HCT116 (cell line): ENCODE measurements at regions not wholly inside any gene's neighbourhood (a gene's known extent, or its start where the extent isn't known, plus 50 kb on each side); places are given as distances from the start of the nearest gene placed in this dataset.

Source experiments
- ATAC-seq: fragments of 200-7000 bp; cut with Tn5 transposase; 2 replicates; pipeline ENCODE4 v1.9.1; 2020; ENCODE audit warnings: mild to moderate bottlenecking, moderate library complexity
- BruUV-seq: library from RNA; stranded (reverse); fragments of 400-500 nt; replicated peaks from 2 replicates; lab custom pipeline; 2021; lab: Mats Ljungman, UMichigan
- CTCF ChIA-PET: fragments of 300-600 bp; sonication (Branson Sonifier 250); formaldehyde crosslinking; loops from one replicate; lab custom pipeline; 2021; ENCODE audit warnings: antibody characterized with exemption; lab: Charles Lee
- POLR2A ChIA-PET: fragments of 300-600, 350-600 bp; sonication (Branson Sonifier 250); formaldehyde crosslinking; loops from one replicate; lab custom pipeline; 2021; ENCODE audit warnings: antibody characterized with exemption; lab: Charles Lee
- RAD21 ChIA-PET, 2 experiments: fragments of 300-600 bp; sonication (Branson Sonifier 250); formaldehyde crosslinking; loops; one replicate each; lab custom pipeline; 2023; ENCODE audit warnings: low total read pairs in 2 of 2; ENCODE audit not compliant: uncharacterized antibody in 2 of 2, unreplicated experiment in 2 of 2, low non-redundant PET in 1 of 2; lab: Charles Lee
- DNase-seq: peaks from one replicate; pipeline ENCODE4 v3.0.0-alpha.2; 2010; ENCODE audit warnings: low read depth, low spot score
- H2AFZ ChIP-seq: fragments of 200-600 bp; shearing (Covaris generic), sonication (generic); 2 replicates; pipeline ENCODE4 v1.6.1; 2017; ENCODE audit warnings: low read depth, mixed run types, mixed read lengths, antibody characterized with exemption, low read length; ENCODE audit not compliant: poor library complexity, severe bottlenecking
- H3K27ac ChIP-seq: 2 replicates; pipeline ENCODE4 v1.5.1; 2012; ENCODE audit warnings: low read depth, low read length
- H3K27me3 ChIP-seq: fragments of 200-600 bp; sonication (generic); 2 replicates; pipeline ENCODE4 v1.6.1; 2016; ENCODE audit warnings: mixed run types, low read length, mixed read lengths; ENCODE audit not compliant: insufficient read depth
- H3K36me3 ChIP-seq, 2 experiments: fragments of 200-500 bp in 1 of 2; fragments of 200-600 bp in 1 of 2; sonication (Bioruptor generic) in 1 of 2; sonication (generic) in 1 of 2; 2 replicates each; pipeline versions ENCODE4 v1.5.1 to v1.6.1; 2014 to 2016; ENCODE audit warnings: low read length in 2 of 2, inconsistent platforms in 1 of 2, mixed read lengths in 1 of 2, mixed run types in 1 of 2; ENCODE audit not compliant: insufficient read depth in 2 of 2, control insufficient read depth in 1 of 2
- H3K4me1 ChIP-seq, 2 experiments: fragments of 200-600 bp in 1 of 2; sonication (generic) in 1 of 2; 2 replicates each; pipeline versions ENCODE4 v1.5.1 to v1.6.1; 2012 to 2017; ENCODE audit warnings: low read length in 2 of 2, inconsistent platforms in 1 of 2, mild to moderate bottlenecking in 1 of 2, mixed read lengths in 1 of 2, mixed run types in 1 of 2, moderate library complexity in 1 of 2; ENCODE audit not compliant: insufficient read depth in 2 of 2, control insufficient read depth in 1 of 2
- H3K4me2 ChIP-seq: fragments of 200-600 bp; sonication (generic); 2 replicates; pipeline ENCODE4 v1.6.1; 2017; ENCODE audit warnings: mixed run types, low read length, mixed read lengths
- H3K4me3 ChIP-seq, 2 experiments: fragments of 200-600 bp in 1 of 2; sonication (generic) in 1 of 2; replicated peaks in 1 of 2; 2 replicates each; pipeline ENCODE4 v1.5.1; 2011 to 2016; ENCODE audit warnings: low read length in 2 of 2, control low read depth in 1 of 2, low read depth in 1 of 2, mild to moderate bottlenecking in 1 of 2, mixed read lengths in 1 of 2, mixed run types in 1 of 2
- H3K79me2 ChIP-seq: fragments of 200-600 bp; sonication (generic); 2 replicates; pipeline ENCODE4 v1.6.1; 2017; ENCODE audit warnings: mild to moderate bottlenecking, mixed run types, low read length, moderate library complexity, mixed read lengths; ENCODE audit not compliant: insufficient read depth
- H3K9ac ChIP-seq: fragments of 200-600 bp; sonication (generic); 2 replicates; pipeline ENCODE4 v1.6.1; 2016; ENCODE audit warnings: low read length, mixed read lengths
- H3K9me2 ChIP-seq: fragments of 200-600 bp; sonication (generic), shearing (Covaris generic); 2 replicates; pipeline ENCODE4 v1.6.1; 2017; ENCODE audit warnings: mixed run types, mild to moderate bottlenecking, moderate library complexity; ENCODE audit not compliant: insufficient read depth
- H3K9me3 ChIP-seq, 2 experiments: fragments of 200-500 bp in 1 of 2; fragments of 200-600 bp in 1 of 2; sonication (Bioruptor generic) in 1 of 2; sonication (generic) in 1 of 2; 2 replicates each; pipeline ENCODE4 v1.6.1; 2014 to 2017; ENCODE audit warnings: low read length in 2 of 2, mixed read lengths in 2 of 2, inconsistent platforms in 1 of 2, low read depth in 1 of 2, mild to moderate bottlenecking in 1 of 2, mixed run types in 1 of 2, moderate library complexity in 1 of 2; ENCODE audit not compliant: control insufficient read depth in 1 of 2, insufficient read depth in 1 of 2
- H4K20me1 ChIP-seq: fragments of 200-600 bp; sonication (generic), shearing (Covaris generic); 2 replicates; pipeline ENCODE4 v1.6.1; 2017; ENCODE audit warnings: mixed run types, mild to moderate bottlenecking, moderate library complexity; ENCODE audit not compliant: insufficient read depth
- CBX3 ChIP-seq: IDR thresholded peaks from 2 replicates; pipeline ENCODE4 v1.6.1; 2012; ENCODE audit warnings: low read depth
- CEBPB ChIP-seq: IDR thresholded peaks from 2 replicates; pipeline ENCODE4 v1.6.1; 2012; ENCODE audit warnings: low read depth
- EGR1 ChIP-seq: IDR thresholded peaks from 2 replicates; pipeline ENCODE4 v1.6.1; 2012; ENCODE audit warnings: low read depth
- ELF1 ChIP-seq: IDR thresholded peaks from 2 replicates; pipeline ENCODE4 v1.6.1; 2012; ENCODE audit warnings: low read depth, borderline replicate concordance
- EZH2 ChIP-seq: fragments of 200-600 bp; sonication (generic); IDR thresholded peaks from 2 replicates; pipeline ENCODE4 v1.6.1; 2017; ENCODE audit warnings: antibody characterized with exemption, mixed run types
- EZH2phosphoT487 ChIP-seq: fragments of 200-600 bp; IDR thresholded peaks from 2 replicates; pipeline ENCODE4 v1.6.1; 2018; ENCODE audit warnings: antibody characterized with exemption, borderline replicate concordance
- POLR2A ChIP-seq: IDR thresholded peaks from 2 replicates; pipeline ENCODE4 v1.7.0; 2011; ENCODE audit warnings: borderline replicate concordance; ENCODE audit not compliant: insufficient read depth, insufficient read length; ENCODE audit errors: extremely low read depth
- RAD21 ChIP-seq: IDR thresholded peaks from 2 replicates; pipeline ENCODE4 v1.6.1; 2012; ENCODE audit warnings: low read depth, mild to moderate bottlenecking
- SIN3A ChIP-seq: IDR thresholded peaks from 2 replicates; pipeline ENCODE4 v1.6.1; 2012; ENCODE audit warnings: low read depth
- ZFX ChIP-seq: fragments of 450-650 bp; IDR thresholded peaks from 2 replicates; pipeline ENCODE4 v1.6.1; 2017
- ZNF274 ChIP-seq: fragments of 200-500 bp; sonication (Bioruptor generic); IDR thresholded peaks from 2 replicates; pipeline ENCODE4 v1.6.1; 2014; ENCODE audit warnings: mild to moderate bottlenecking, low read depth, low read length, inconsistent platforms
- intact Hi-C: fragments of 100-400 bp; cut with micrococcal nuclease; formaldehyde crosslinking; loops from 2 replicates; pipeline ENCODE4 v1.10.0; 2022
- TF ChIP-seq, protein P1 (sequence below): IDR thresholded peaks from 2 replicates; pipeline ENCODE4 v1.6.1; 2012
- TF ChIP-seq, protein P2 (sequence below): IDR thresholded peaks from 2 replicates; pipeline ENCODE4 v1.6.1; 2011; ENCODE audit warnings: mild to moderate bottlenecking, low read length, moderate library complexity; ENCODE audit not compliant: insufficient replicate concordance; ENCODE audit errors: extremely low read depth

DNA sequence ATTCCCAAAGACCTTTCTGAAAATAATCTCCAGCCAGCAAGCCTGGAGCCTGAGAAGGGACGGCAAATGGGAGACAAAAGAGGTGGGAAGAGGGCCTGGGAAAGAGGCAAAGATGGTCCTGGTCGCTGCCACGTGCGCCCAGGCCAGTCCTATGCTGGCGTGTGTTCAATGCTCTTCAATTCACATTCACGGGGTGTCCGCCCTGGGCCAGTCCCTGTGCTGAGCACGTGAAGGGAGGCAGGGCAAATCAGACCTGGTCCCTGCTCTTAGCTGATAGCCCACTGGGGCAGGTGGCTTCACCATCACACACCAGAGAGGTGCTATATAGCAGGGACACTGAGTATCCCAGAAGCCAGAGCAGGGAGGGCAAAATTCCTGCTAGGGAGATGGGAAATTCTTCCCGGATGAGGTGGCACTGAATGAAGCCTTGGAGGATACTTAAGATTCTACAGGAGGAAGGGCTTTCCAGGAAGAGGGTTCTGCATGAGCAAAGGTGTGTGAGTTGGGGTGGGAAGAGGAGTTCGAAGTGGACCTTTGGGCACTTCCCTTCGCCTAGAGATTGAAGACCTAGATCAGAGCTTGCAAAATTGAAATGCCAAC is 148.2 kb downstream of the CHST1 start:
- POLR2A ChIA-PET, result no interaction called here

More for the DNA sequence above, 148.2 kb downstream of the CHST1 start:
- no peak overlapping the region for H2AFZ ChIP-seq
- DNase-seq (no peak), ATAC-seq (no peak)
- H3K4me2 ChIP-seq, result no peak overlapping the region
- intact Hi-C loops, result no loop called here
- H3K9ac ChIP-seq, result no peak overlapping the region
- H3K27me3 ChIP-seq, result 0 out of 2 replicates have a peak, but pooled peaks cover 6% of the 10 kb centered on the region
- BruUV-seq, result no TSS peak
- no peaks in the 10 kb centered on the region for H3K79me2 ChIP-seq
- no peak overlapping the region for H3K27ac ChIP-seq
- H3K9me2 ChIP-seq, result no peaks in the 10 kb centered on the region
- TF ChIP-seq ZFX (no peak), EZH2phosphoT487 (no peak), CEBPB (no peak), ZNF274 (no peak), SIN3A (no peak), POLR2A (no peak), EGR1 (no peak), CBX3 (no peak), RAD21 (no peak), ELF1 (no peak), EZH2 (no peak)
- TF ChIP-seq, protein P1, sequence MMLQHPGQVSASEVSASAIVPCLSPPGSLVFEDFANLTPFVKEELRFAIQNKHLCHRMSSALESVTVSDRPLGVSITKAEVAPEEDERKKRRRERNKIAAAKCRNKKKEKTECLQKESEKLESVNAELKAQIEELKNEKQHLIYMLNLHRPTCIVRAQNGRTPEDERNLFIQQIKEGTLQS, result no peak
- TF ChIP-seq, protein P2, sequence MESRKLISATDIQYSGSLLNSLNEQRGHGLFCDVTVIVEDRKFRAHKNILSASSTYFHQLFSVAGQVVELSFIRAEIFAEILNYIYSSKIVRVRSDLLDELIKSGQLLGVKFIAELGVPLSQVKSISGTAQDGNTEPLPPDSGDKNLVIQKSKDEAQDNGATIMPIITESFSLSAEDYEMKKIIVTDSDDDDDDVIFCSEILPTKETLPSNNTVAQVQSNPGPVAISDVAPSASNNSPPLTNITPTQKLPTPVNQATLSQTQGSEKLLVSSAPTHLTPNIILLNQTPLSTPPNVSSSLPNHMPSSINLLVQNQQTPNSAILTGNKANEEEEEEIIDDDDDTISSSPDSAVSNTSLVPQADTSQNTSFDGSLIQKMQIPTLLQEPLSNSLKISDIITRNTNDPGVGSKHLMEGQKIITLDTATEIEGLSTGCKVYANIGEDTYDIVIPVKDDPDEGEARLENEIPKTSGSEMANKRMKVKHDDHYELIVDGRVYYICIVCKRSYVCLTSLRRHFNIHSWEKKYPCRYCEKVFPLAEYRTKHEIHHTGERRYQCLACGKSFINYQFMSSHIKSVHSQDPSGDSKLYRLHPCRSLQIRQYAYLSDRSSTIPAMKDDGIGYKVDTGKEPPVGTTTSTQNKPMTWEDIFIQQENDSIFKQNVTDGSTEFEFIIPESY, result no peak
- no peaks in the 10 kb centered on the region for H3K9me3 ChIP-seq
- RAD21 ChIA-PET, result no interaction called here
- H3K4me3 ChIP-seq, result no peak overlapping the region
- no peaks in the 10 kb centered on the region; a peak in 1 of 4 replicates for H3K4me1 ChIP-seq
- no peaks in the 10 kb centered on the region for H4K20me1 ChIP-seq
- no peaks in the 10 kb centered on the region for H3K36me3 ChIP-seq
- CTCF ChIA-PET, result no interaction called here
